ENCODE measurements at regions not wholly inside any gene's neighbourhood (a gene's known extent, or its start where the extent isn't known, plus 50 kb on each side); places are given as distances from the start of the nearest gene placed in this dataset.

- H3K79me2 ChIP-seq (ENCODE audit: insufficient read depth, low read length), result no peaks in the 10 kb centered on the region
- intact Hi-C loops (cut with micrococcal nuclease), result no loop called here
- ATAC-seq, result no peak
- DNase-seq (ENCODE audit: low read depth, low spot score), result no peak
- no peaks in the 10 kb centered on the region for H3K9me3 ChIP-seq (ENCODE audit: control insufficient read depth in 1 of 2, insufficient read depth in 1 of 2, low read depth in 1 of 2, low read length in 2 of 2)
- no peak overlapping the region for H3K27ac ChIP-seq (ENCODE audit: low read depth, low read length)
- no peaks in the 10 kb centered on the region for H3K4me1 ChIP-seq (ENCODE audit: control insufficient read depth in 1 of 2, insufficient read depth in 2 of 2, low read length in 2 of 2)
- no peak overlapping the region for H3K4me3 ChIP-seq (replicated peaks in 1 of 2; ENCODE audit: low read depth in 1 of 2, low read length in 2 of 2)
- H4K20me1 ChIP-seq (ENCODE audit: insufficient read depth), result no peaks in the 10 kb centered on the region
- no peaks in the 10 kb centered on the region for H3K27me3 ChIP-seq (ENCODE audit: insufficient read depth, low read length)
- POLR2A ChIA-PET, result no interaction called here
- no peak overlapping the region for H3K9ac ChIP-seq (ENCODE audit: low read length)
- CTCF ChIA-PET, result no interaction called here
- RAD21 ChIA-PET (ENCODE audit: low non-redundant PET in 1 of 2, low total read pairs in 2 of 2, uncharacterized antibody in 2 of 2, unreplicated experiment in 2 of 2), result no interaction called here
- no peak overlapping the region for H3K4me2 ChIP-seq (ENCODE audit: low read length)
- no peak overlapping the region for H2AFZ ChIP-seq (ENCODE audit: low read depth, low read length, poor library complexity, severe bottlenecking)
- no TSS peak for BruUV-seq (replicated peaks)
- H3K36me3 ChIP-seq (ENCODE audit: control insufficient read depth in 1 of 2, insufficient read depth in 2 of 2, low read length in 2 of 2), result no peaks in the 10 kb centered on the region
- no peak for TF ChIP-seq JUND (IDR thresholded peaks at IDR 0.05)
- no peak for TF ChIP-seq SIN3A (IDR thresholded peaks at IDR 0.05; ENCODE audit: low read depth)
- TF ChIP-seq, protein P1, sequence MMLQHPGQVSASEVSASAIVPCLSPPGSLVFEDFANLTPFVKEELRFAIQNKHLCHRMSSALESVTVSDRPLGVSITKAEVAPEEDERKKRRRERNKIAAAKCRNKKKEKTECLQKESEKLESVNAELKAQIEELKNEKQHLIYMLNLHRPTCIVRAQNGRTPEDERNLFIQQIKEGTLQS (IDR thresholded peaks at IDR 0.05), result no peak
- no peak for TF ChIP-seq RAD21 (IDR thresholded peaks at IDR 0.05; ENCODE audit: low read depth)
- H3K9me2 ChIP-seq (ENCODE audit: insufficient read depth), result no peaks in the 10 kb centered on the region
Measured at GRCh38 chr4:53895137-53895536, 169.3 kb downstream of the CHIC2 start.

- intact Hi-C loops (cut with micrococcal nuclease), result no loop called here
- Histone ChIP-seq H2AFZ (ENCODE audit: low read depth, low read length, poor library complexity, severe bottlenecking) (no peak overlapping the region), H4K20me1 (ENCODE audit: insufficient read depth) (no peaks in the 10 kb centered on the region), H3K79me2 (ENCODE audit: insufficient read depth, low read length) (no peaks in the 10 kb centered on the region), H3K9me2 (ENCODE audit: insufficient read depth) (no peaks in the 10 kb centered on the region), H3K4me3 (replicated peaks in 1 of 2; ENCODE audit: low read depth in 1 of 2, low read length in 2 of 2) (no peak overlapping the region), H3K36me3 (ENCODE audit: control insufficient read depth in 1 of 2, insufficient read depth in 2 of 2, low read length in 2 of 2) (no peaks in the 10 kb centered on the region), H3K4me1 (ENCODE audit: control insufficient read depth in 1 of 2, insufficient read depth in 2 of 2, low read length in 2 of 2) (no peaks in the 10 kb centered on the region), H3K4me2 (ENCODE audit: low read length) (no peak overlapping the region), H3K27ac (ENCODE audit: low read depth, low read length) (no peak overlapping the region), H3K9ac (ENCODE audit: low read length) (no peak overlapping the region), H3K27me3 (ENCODE audit: insufficient read depth, low read length) (no peaks in the 10 kb centered on the region), H3K9me3 (ENCODE audit: control insufficient read depth in 1 of 2, insufficient read depth in 1 of 2, low read depth in 1 of 2, low read length in 2 of 2) (no peaks in the 10 kb centered on the region)
- no peak for DNase-seq (ENCODE audit: low read depth, low spot score)
- RAD21 ChIA-PET (ENCODE audit: low non-redundant PET in 1 of 2, low total read pairs in 2 of 2, uncharacterized antibody in 2 of 2, unreplicated experiment in 2 of 2), result no interaction called here
- CTCF ChIA-PET, result no interaction called here
- POLR2A ChIA-PET, result no interaction called here
- no TSS peak for BruUV-seq (replicated peaks)
- no peak for ATAC-seq
- TF ChIP-seq EZH2 (IDR thresholded peaks at IDR 0.05), result no peak
- no peak for TF ChIP-seq RAD21 (IDR thresholded peaks at IDR 0.05; ENCODE audit: low read depth)
- TF ChIP-seq, protein P2, sequence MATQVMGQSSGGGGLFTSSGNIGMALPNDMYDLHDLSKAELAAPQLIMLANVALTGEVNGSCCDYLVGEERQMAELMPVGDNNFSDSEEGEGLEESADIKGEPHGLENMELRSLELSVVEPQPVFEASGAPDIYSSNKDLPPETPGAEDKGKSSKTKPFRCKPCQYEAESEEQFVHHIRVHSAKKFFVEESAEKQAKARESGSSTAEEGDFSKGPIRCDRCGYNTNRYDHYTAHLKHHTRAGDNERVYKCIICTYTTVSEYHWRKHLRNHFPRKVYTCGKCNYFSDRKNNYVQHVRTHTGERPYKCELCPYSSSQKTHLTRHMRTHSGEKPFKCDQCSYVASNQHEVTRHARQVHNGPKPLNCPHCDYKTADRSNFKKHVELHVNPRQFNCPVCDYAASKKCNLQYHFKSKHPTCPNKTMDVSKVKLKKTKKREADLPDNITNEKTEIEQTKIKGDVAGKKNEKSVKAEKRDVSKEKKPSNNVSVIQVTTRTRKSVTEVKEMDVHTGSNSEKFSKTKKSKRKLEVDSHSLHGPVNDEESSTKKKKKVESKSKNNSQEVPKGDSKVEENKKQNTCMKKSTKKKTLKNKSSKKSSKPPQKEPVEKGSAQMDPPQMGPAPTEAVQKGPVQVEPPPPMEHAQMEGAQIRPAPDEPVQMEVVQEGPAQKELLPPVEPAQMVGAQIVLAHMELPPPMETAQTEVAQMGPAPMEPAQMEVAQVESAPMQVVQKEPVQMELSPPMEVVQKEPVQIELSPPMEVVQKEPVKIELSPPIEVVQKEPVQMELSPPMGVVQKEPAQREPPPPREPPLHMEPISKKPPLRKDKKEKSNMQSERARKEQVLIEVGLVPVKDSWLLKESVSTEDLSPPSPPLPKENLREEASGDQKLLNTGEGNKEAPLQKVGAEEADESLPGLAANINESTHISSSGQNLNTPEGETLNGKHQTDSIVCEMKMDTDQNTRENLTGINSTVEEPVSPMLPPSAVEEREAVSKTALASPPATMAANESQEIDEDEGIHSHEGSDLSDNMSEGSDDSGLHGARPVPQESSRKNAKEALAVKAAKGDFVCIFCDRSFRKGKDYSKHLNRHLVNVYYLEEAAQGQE (IDR thresholded peaks at IDR 0.05; ENCODE audit: low read depth), result no peak
- TF ChIP-seq EGR1 (IDR thresholded peaks at IDR 0.05; ENCODE audit: low read depth), result no peak
- TF ChIP-seq CBX3 (IDR thresholded peaks at IDR 0.05; ENCODE audit: low read depth), result no peak
- TF ChIP-seq TCF7L2 (IDR thresholded peaks at IDR 0.05; ENCODE audit: borderline replicate concordance, extremely low read depth, insufficient read depth, insufficient read length), result no peak
- no peak for TF ChIP-seq CEBPB (IDR thresholded peaks at IDR 0.05; ENCODE audit: low read depth)
- TF ChIP-seq, protein P1 (IDR thresholded peaks at IDR 0.05), result no peak
- TF ChIP-seq EZH2phosphoT487 (IDR thresholded peaks at IDR 0.05; ENCODE audit: borderline replicate concordance), result no peak
- no peak for TF ChIP-seq ZFX (IDR thresholded peaks at IDR 0.05)
- TF ChIP-seq ZNF274 (IDR thresholded peaks at IDR 0.05; ENCODE audit: low read depth, low read length), result no peak
- TF ChIP-seq ZBTB33 (IDR thresholded peaks at IDR 0.05; ENCODE audit: extremely low read depth, insufficient replicate concordance, low read length), result no peak
Measured at GRCh38 chr4:53890461-53890860, 173.9 kb downstream of the CHIC2 start.

Data from HCT116 (cell line).